GM19239 (cell line): ENCODE measurements at regions not wholly inside any gene's neighbourhood (a gene's known extent, or its start where the extent isn't known, plus 50 kb on each side); places are given as distances from the start of the nearest gene placed in this dataset.
A peak's percentile ranks its signal among the peaks of the same experiment; 100 is the strongest.

Source experiments
- DNase-seq: peaks from one replicate; pipeline ENCODE4 v3.0.0; 2011; ENCODE audit warnings: low spot score; ENCODE audit not compliant: insufficient read length
- FAIRE-seq: peaks from 2 replicates; lab custom pipeline; 2011; peaks lifted over from hg19 to GRCh38; lab: Jason Lieb, UNC

DNA sequence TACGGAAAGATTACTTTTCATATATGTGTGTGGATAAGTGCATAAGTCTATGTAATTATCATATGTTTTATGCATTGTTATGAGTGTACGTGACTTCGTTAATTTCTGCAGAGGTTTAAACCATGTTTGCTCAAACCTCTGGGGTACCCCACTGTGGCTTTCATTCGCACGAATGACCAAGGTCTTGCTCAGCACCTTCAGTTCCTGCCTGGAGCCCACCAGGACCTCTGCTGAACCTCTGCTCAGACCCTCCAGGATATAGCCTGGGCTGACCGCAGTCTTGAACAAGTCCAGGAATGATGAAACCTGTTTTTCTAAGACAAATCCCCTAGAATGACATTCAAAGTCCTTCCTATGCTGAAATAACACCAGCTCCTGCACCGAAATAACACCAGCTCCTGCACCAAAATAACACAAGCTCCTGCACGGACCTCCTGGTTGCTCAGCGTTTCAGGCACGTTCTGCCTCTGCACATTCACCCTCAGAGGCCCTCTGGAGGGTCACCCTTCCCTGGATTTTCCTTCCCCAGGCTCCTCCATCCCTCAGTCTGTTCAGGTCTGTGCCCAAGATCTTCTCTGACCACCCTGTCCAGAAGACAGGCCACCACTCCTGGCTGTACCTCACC, 99.7 kb upstream of the BOD1 start:
- FAIRE-seq (no peak), DNase-seq (no peak)

DNA sequence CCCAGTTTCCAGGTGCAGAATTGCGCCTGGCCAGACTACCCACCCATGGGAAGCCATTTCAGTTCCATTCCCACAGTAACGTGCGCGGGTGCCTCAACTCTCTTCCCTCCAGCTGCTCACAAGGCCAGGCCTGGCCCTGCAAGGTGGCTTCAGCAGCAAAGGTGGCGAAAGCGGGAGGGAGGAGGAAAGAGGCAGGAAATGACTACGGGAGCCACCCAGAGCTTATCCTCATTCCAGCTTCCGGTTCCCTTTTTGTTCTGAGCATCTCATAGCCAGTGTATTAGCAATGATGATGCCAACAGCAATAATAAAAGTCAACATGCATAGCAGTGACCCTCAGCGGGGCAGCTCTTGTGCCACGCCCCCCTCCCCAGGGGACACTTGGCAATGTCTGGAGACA, 101.5 kb upstream of the BOD1 start:
- FAIRE-seq (no peak), DNase-seq (no peak)

DNA sequence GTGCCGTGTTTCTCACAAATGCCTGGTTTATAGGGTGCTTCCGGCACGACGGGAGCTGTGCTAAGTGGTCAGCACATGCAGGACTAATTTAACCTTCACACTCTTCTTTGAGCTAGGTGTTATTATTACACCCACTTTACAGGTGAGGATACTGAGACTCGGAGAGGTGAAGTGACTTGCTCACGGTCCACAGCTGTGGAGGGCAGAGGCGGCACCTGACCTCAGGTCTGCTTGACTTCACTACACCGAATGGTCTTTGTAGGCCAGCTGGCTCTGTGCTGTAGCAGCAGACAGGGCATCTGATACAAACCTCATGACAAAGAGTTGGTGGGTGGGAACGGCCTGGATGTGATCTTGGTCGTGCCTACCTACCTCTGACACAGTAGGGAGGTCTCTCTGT, 102.0 kb upstream of the BOD1 start:
- FAIRE-seq: no peak

DNA sequence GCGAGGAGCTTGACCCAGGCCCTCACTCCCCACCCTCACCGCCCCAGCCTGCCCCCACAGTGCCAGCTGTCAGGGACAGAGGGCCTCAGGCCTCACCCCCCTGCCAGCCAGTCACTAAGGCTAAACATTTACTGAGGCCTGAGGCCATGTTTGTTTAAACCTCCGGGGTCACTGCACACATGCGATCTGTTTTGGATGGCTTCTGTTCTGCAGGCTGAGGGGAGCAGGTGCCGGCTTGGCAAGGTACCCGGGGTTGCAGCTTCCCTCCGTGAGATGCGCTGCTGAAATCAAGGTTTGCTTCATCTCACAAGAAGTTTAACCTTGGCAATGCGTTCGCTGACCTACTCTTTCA, 103.3 kb upstream of the BOD1 start:
- DNase-seq: no peak

More for the DNA sequence above, 102.0 kb upstream of the BOD1 start:
- DNase-seq: no peak

DNA sequence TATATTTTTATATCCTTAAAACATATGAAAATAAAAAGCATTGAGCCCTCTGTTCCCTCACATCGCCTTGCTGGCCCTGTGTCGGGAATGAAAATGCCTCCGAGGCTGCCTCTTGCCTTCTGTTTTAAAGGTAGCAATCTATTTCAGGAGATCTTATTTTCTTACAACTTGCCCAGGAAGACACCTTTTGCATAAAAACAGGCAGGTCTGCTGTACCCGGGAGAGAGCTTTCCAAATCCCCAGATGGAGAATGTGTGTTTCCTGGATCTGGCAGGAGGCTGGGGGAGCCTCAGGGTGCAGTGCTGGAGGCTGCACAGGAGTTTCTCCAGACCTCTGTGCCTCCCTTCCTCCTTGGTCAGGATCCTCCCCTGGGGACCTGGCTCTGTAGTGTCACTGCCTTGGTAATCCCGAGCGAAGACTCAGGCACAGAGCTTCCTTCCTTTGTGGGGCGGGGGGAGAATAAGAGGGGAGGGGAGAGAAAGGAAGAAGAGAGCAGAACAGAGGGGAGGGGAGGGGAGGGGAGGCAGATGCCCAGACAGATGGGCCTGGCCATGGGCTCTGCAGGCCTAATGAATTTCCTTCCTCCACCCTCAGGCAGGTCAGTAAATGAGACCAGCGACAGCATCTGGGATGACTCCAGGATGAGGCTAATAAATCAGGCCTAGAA, 104.0 kb upstream of the BOD1 start:
- FAIRE-seq (no peak), DNase-seq (no peak)

More for the DNA sequence above, 103.3 kb upstream of the BOD1 start:
- no peak for FAIRE-seq

DNA sequence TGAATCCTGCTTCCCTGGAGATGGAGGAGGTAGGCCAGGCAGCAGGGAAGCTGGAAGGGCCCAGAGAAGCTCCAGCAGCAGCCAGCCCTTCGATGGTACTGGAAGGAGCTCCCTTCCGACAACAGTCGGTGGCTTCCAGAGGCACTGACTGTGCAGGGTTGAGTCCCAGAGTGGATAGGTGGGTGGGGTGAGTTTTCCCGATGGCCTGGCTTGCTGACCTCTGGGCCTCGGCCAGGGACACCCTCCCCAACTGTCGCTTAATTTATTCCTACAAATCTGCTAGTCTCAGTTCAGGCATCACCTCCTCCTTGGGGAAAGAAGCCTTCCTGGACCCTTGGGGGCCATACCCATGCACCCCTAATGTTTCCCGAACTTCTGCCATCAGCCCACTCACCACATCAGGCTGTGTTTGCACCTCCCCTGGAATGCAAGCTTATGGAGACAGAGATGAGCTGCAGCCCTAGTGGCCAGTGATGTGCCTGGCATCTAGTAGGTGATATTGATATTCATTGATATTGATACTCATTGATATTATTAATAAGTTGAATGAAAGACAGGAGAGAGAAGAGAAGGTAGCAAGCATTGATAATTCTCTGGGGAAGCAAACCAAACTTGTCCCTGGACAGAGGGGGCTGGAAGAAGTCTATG, 104.6 kb upstream of the BOD1 start:
- FAIRE-seq: no peak
- DNase-seq: no peak

DNA sequence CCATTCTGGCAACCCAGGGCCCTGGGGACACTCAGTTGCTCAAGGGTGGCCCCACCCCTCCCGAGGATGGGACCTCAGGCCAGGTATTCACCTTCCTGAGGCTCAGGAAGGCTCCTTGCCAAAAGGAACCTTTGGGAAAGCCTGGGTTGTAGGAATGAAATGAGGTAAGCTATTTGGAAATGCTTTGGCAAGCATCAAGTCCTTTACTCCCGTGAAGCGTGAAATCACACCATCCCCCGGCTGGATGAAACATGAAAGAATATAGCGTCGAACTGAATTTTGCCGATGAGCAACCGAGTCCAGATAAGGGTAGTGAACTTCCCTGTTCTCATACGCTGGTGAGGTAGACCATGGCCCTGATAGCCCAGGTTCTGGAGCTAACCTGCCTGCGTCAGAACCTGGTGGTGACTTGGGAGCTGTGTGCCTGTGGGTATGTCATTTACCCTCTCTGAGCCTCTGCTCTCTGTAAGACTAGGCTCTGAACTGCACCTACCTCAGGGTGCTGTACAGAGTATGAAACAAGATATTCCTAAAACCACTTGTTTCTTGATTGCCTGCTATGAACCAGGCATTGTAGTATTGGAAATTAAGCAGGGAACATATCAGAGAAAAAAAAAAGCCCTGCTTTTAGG, 105.3 kb upstream of the BOD1 start:
- no peak for DNase-seq
- no peak for FAIRE-seq

DNA sequence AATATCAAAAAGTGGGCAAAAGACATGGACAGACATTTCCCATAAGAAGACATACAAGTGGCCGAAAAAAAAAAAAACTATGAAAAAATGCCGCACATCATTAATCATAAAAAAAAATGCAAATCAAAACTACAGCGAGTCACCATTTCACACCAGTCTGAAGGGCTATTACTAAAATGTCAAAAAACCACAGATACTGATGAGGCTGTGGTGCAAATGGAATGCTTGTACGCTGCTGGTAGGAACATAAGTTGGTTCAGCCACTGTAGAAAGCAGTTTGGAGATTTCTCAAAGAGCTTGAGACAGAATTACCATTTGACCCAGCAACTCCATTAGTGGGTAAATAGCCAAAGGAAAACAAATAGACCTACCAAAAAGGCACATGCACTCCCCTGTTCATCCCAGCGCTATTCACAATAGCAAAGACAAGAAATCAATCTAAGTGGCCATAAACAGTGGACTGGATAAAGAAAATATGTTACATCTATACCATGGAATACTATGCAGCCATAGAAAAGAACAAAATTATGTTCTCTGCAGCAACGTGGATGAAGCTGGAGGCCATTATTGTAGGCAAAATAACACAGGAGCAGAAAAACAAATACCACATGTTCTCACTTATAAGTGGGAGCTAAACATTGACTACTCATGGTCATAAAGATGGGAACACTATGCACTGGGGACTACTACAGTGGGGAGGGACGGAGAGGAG, 110.6 kb upstream of the BOD1 start:
- FAIRE-seq (no peak), DNase-seq (no peak)

DNA sequence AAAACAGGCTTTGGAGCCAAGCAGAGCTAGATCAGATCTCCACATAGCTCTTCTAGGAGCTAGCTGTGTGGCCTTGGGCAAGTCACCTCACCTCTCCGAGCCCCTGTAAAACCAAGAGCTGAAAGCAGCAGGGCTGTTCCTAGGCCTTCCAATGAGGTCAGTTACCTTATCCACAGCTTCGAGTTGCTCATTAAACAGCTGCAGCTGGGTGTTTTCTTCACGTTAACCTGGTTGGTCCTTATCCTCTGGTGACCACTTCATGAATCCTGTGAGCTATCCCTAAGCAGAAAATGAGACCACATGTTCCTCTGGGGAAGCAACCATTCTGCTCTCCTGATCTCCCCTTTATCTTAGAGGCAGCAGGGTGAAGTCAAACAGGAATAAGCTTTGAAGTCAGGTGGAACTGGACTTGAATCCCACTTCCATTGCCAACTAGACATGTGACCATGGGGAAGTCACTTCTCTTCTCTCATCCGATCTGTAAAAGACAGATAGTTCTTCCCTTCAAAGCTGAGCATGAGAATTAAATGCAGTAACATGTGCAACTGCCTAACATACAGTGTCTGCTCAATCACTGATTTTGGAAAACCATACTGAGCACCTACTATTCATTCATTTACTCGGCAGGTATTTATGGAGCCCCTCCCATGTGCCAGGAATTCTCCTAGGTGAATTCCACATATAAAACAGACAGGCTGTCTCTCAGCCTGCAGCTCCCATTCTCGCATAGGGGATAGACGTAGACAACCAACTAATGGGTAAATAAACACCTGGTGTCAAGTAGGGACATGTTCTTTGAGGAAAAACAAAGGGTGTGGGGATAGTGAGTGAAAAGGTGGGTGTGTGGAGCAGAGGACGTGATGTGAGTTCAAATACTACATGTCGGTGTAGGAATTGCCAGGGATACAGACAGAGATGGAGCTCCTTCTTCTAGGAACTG, 111.7 kb upstream of the BOD1 start:
- FAIRE-seq (no peak), DNase-seq (no peak)

DNA sequence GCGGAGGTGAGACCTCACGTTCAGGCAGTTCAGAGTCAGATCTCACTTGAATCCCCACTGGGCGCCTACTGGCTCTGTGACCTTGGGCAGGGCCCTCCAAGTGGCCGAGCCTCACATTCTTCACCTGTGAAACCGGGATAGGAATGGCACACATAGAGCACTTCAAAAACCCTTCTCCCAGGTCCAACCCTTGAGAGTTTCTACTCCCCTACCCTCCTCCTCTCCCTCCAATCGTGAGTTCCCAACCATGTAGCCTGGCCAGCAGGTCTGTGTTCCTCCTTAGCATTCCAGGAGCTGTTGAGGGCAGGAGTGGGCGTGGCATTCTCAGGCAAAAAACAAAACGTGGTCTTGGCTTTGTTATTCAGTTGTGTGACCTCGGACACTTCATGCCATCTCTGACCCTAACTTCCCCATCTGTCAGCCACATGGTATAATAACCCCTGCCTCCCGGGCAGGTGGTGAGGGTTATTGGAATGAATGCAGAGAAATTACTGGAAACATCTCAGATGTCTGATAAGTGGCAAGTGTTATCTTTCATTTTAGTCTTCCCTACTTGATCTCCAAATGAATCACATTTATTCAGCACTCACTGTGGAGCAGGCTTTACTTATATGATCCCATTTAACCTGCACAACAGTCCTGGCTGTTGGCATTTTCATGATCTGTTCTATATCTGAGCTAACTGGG, 112.8 kb upstream of the BOD1 start:
- FAIRE-seq: no peak
- no peak for DNase-seq

DNA sequence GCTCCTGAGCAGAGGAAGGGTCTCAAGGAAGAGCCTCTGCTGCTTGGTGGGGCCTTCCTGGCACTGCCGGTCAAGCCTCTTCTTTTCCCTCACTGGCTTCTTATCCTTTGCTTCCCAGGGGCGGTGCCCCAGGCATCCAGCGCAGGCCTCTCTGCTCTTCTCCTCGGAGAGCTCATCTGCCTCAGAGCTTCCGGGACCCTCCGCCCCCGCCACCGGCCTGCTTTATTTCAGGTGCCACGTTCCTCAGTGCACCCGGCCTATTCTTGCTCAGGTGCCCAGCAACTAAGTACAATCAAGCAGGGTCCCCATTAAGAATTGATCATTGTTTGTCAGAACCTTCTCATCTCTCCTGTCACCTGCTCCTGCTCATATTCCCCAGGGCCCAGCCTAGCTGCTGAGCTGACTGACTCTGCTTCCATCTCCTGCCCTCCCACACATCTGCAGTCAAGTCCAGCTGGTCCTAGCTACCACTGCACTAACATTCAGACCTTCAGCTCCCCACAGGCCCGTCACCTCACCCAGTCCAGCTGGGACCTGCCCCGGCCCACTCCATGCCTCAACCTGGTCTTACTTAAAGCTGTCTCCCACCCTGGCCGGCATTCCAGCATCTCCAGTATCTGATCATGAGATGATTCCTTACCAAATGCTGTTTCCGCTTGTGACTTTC, 114.3 kb upstream of the BOD1 start:
- DNase-seq (no peak), FAIRE-seq (no peak)

DNA sequence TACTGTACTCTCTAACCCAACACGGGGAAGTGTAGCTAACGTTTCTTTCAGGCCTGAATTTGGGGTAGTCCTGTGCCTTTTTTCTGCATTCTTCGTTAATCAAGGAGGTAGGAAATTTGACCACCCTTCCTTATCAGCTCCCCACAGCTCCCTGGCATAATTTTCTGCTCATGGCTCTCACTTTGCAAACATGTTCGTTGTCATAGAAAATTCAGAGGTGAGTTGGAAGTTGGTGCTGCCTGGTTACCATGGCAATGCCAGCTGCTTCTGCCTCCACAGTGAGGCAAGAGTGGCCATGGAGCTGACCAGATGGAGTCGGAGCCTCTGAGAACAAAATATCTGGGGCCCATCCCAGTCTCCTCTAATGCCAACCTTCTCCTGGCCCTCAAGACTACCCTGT, 116.6 kb upstream of the BOD1 start:
- FAIRE-seq (no peak), DNase-seq (no peak)

DNA sequence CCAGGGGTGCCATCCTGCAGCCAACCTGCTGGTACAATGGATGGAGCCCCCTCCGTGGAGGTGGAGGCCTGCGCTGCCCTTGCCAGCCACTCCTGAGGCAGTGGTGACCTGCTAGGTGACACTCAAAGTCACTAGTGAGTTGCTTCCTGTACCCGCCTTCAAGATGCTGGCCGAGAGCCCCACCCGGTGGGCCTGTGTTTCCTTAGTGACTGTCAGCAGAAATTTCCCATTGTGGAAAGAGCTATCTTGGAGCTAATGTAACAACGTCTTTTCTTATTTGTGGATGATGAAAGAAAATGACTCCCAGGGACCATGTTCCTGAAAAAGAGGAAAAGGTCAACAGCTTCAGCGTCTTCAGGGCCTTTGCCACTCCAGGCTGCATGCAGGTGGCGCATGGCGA, 117.0 kb upstream of the BOD1 start:
- peak; percentile 4 for FAIRE-seq

DNA sequence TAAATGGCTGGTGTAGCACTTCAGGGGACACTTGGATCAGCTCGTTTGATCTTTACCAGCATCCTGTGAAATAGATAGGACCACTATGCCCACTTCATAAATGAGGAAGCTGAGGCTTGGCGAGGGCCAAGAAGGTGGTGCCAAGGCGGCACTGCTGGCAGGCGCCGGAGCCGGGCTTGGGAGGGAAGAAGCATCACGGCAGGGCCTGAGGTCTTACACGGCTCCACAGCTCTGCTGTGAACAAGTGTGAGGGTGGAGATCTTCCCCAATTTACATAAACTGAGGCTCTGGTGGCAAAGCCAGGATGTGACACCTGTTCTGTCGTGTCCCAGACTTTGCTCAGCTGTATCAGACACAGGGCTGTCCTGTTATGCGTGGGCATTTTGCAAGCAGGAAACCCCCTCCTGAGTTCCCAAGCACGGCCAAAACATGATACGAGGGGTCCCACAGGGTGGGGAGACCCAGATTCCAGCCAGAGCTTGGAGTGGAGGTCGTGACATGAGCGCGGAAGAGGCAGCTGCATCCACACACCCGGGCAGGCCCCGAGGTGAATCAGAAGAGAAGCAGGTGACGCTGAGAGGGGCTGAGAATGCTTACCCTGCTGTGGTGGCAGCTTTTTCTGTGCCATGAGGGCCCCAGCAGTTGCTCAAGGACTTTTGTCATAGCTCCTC, 117.5 kb upstream of the BOD1 start:
- FAIRE-seq (peak; percentile 18), DNase-seq (peak; percentile 56)

More for the DNA sequence above, 117.0 kb upstream of the BOD1 start:
- no peak for DNase-seq

DNA sequence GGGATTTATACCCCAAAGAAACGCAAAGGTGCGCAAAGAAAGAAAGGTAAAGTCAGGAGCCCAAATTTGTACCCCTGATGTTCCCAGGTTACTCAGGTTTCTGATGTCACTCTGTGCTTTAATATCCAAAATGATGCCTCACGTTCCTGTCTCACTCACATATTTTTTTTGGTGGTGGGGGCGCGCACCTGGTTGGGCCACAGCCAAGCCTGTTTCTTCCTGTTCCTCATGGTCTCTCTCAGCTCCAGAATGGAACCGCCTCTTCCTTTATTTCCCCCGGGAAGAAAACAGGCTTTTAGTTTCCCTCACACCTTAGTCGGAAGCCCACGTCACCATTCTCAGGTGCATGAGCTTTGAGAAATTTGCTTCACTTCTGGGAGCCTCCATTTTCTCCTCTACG, 118.3 kb upstream of the BOD1 start:
- FAIRE-seq: no peak
- no peak for DNase-seq

DNA sequence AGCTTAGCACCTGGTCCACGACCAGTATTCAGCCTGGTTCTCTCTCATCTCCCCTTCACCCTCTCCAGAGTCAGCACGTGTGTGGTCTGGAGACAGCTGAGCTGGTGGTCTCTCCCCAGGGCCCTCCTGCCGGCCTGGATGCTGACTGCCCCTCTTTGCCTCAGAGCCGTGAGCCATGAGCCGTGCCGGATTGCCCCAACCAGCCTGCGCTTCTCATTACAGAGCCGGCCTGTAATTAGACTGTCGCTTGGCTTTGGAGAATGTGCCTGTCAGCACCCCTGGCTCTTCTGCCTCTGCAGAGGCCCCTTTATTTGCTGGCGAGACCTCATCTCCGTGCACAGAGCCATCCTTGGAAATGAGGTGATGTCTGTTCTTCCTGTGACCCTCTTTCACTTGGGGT, 118.7 kb upstream of the BOD1 start:
- DNase-seq (no peak), FAIRE-seq (no peak)

DNA sequence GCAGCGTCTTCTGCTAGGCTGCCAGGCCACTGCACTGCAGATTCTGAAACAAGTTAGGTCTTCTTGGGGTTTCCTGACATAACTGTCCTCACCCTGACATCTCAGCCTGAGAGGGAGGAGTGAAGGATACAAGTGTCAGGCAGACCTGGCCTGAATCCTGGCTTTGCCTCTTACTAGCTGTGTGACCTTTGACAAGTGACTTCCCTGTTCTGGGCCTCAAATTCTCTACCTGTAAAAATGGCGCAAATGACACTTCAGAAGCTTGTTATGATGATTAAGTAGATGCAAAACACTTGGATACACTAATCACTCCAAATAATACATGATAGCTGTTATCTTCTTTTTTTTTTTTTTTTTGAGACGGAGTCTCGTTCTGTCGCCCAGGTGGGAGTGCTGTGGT, 119.2 kb upstream of the BOD1 start:
- no peak for DNase-seq
- FAIRE-seq: no peak

DNA sequence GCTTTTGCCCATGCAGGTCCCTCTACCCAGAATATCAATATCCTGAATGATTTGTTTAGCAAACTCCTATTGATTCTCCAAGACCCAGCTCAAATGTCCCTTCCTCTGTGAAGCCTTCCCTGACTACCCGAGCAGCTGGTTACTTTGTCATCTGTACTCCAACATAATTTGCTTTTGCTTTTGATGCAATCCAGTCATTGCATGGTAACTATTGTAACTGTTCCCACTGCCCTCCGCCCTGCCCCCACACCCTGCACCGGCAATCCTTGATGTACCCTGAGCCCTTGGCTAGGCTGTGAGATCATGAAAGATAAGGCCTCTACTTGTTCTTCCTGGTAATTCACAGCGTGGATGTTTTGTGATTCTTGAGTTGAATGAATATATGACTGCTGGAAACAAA, 119.9 kb upstream of the BOD1 start:
- FAIRE-seq (no peak), DNase-seq (no peak)
